ENCODE measurements at regions not wholly inside any gene's neighbourhood (a gene's known extent, or its start where the extent isn't known, plus 50 kb on each side); places are given as distances from the start of the nearest gene placed in this dataset.

- no peak for TF ChIP-seq EZH2 (IDR thresholded peaks at IDR 0.05; ENCODE audit: insufficient read depth, low read length)
- TF ChIP-seq CTCF (IDR thresholded peaks at IDR 0.05; ENCODE audit: insufficient read depth, low read depth, low read length) = no peak
Observed at GRCh38 chr10:83195021-83195420, 944.3 kb upstream of the GHITM start.
